ENCODE measurements at regions not wholly inside any gene's neighbourhood (a gene's known extent, or its start where the extent isn't known, plus 50 kb on each side); places are given as distances from the start of the nearest gene placed in this dataset.
"Not testable (repeated sequence)": the region's sequence is repeated elsewhere in the genome, so short reads cannot be mapped to it uniquely, and the experiment has no call there.

- not testable (repeated sequence) for DNase-seq
Observed at GRCh38 chr10:64784451-64784850, 1263.2 kb downstream of the REEP3 start.

- no peak for DNase-seq
Observed at GRCh38 chr10:64785816-64786215, 1264.6 kb downstream of the REEP3 start.

GRCh38 chr10:64786989-64787388 lies 1265.8 kb downstream of the REEP3 start:
- DNase-seq = no peak

- no peak for DNase-seq
Observed at GRCh38 chr10:64795847-64796246, 1274.6 kb downstream of the REEP3 start.

- DNase-seq = no peak
Observed at GRCh38 chr10:64798297-64798696, 1277.1 kb downstream of the REEP3 start.

- DNase-seq = not testable (repeated sequence)
Observed at GRCh38 chr10:64808233-64808632, 1287.0 kb downstream of the REEP3 start.

DNA sequence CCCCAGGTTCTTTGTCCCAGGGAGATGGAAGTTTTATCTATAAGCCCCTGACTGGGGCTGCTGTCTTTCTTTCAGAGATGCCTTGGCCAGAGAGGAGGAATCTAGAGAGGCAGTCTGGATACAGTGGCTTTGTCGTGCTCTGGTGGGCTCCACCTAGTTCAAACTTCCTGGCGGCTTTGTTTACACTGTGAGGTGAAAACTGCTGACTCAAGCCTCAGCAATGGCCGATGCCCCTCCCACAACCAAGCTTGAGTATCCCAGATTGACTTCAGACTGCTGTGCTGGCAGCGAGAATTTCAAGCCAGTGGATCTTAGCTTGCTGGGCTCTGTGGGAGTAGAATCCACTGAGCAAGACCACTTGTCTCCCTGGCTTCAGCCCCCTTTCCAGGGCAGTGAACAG lies 1288.8 kb downstream of the REEP3 start:
- not testable (repeated sequence) for DNase-seq

GRCh38 chr10:64813391-64813790 lies 1292.2 kb downstream of the REEP3 start:
- no peak for DNase-seq

DNA sequence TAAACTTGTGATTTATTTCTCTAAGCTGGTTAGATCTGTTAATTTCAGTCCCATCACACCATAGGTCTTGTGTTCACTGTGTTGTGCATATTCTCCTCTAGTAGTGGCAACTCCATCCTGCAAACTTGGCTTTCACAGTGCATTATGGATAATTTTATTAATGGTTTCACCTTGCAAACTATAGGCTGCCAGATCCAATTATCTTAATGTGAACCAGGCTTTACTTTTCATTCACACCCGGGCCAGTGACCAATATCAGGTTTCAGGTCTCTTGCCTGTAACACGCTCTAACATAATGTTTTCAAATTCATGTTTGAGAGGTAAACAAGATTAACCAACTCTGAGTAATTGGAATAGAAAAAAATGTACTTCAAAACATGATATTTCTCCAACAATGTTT lies 1293.0 kb downstream of the REEP3 start:
- no peak for DNase-seq

DNA sequence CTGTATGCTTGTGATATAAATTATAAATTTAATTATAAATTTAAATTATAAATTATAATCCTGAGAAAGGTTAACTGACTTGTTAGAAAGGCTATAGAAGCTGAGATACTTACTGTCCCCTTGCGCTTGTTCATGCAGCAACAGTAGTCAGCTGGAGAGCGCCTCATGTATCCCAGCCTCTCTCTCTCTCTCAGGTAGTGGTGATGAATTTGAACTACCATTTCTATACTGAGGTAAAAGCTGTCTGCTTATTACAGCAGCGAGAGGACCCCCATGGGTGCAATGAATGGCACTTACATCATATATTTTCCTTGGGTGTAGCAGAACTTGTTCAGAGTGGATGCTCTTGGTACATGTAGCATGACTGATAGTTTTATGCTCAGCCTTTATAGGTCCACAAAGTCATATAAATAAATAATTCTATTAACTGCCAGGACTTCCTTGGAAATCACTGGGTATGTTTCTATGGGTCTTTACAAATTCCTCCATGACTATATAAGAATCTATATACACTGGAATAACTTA lies 1308.7 kb downstream of the REEP3 start:
- no peak for DNase-seq

- no peak for DNase-seq
Observed at GRCh38 chr10:64830869-64831268, 1309.7 kb downstream of the REEP3 start.

GRCh38 chr10:64840341-64840740 lies 1319.1 kb downstream of the REEP3 start:
- DNase-seq = no peak

GRCh38 chr10:64846700-64847099 lies 1325.5 kb downstream of the REEP3 start:
- no peak for DNase-seq

- DNase-seq = no peak
Observed at GRCh38 chr10:64855941-64856340, 1334.7 kb downstream of the REEP3 start.

GRCh38 chr10:64859911-64860310 lies 1338.7 kb downstream of the REEP3 start:
- DNase-seq = no peak

DNA sequence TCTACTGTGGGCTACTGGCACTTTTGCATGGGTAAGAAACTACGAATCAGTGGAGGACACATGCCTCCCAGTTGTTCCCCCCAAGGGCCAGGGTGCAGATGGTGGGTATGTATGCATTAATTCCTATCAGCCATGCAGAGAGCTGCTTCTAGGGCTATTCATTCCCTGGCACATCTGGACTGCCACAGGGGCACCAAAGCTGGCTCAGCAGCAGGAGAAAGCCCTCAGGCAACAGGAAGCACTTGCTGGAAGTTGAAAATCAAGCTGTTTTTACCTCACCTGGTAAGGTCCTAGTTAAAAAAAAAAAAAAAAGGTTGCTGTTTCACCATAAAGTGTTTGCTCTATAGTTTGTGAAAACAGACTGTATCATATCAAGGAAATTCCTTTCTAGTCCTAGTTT lies 1342.6 kb downstream of the REEP3 start:
- DNase-seq = no peak

DNA sequence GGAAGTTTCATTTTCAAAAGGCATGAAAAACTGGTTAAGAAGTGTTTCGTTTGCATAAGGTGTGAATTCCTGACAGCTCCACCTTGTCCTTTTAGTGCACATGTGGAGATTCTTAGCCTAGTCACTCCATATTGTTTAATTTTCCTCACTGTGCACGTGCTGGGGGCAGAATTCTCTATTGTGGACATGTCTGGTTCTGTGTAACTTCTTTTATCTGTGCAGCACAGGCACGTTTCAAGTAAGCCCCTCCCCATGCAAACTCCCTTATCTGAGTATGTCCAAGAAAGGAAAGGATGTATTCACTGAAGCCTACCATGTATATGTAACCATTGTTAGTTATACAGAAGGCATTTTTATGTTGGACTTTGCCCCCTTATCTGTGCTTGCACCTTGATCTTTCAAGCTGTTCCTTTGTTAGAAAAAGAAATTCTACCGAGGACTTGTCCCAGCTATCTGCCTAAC lies 1346.3 kb downstream of the REEP3 start:
- DNase-seq = no peak

DNA sequence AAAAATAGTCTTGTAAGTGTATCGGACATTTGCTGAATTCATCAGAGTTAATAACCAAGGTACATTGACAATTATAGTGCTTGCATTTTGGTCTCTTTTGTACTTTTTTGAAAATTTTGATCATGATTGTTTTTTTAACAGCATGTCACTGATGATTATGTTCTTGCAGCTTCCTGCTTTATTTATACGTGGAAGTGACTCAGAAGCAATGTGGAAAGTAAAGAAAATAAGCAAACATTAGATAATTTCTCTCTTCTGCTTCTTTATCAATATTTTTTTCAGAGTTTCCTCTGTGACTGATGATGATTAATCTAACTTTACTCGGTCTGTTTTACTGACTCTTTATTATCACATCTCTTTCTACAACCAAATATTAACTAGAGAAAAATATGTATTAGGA lies 1351.9 kb downstream of the REEP3 start:
- no peak for DNase-seq

GRCh38 chr10:64873959-64874358 lies 1352.8 kb downstream of the REEP3 start:
- no peak for DNase-seq

- DNase-seq = no peak
Observed at GRCh38 chr10:64880546-64880945, 1359.3 kb downstream of the REEP3 start.

DNA sequence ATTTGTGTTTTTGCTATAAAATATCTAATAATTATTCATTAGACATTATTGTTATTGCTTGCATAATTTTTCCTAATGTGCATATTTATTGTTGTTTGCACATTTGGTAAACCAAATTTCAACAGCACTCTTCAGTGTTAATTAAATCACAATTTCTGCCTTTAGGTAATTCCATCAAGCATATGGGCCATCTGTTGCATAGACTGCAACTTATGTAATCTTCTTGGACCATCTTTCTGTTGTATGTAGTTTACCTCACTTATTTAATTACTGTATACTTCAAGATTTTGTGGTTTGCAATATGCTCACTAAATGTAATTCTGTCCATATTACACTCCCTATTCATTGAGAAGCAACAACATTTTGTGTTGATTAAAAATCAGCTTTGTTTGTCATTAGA lies 1360.1 kb downstream of the REEP3 start:
- DNase-seq = no peak

DNA sequence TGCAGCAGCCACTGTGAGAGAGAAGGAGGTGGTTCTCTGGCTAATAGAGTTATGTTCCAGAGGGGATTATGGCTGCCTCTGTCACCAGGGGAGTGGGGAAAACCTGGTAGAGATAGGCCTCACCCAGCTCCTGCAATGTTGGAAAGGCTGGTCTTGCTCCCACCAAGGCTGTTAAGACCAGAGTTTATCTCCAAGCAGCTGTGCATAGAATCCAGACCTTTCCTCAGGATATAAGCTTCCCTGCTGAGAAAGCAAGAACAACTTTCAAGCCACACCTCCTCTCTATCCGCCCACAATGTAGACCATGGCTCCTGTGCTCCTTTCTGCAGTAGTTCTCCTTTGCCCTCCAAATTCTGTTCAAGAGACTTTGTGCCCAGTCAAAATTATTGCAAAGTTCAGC lies 1375.4 kb downstream of the REEP3 start:
- no peak for DNase-seq

DNA sequence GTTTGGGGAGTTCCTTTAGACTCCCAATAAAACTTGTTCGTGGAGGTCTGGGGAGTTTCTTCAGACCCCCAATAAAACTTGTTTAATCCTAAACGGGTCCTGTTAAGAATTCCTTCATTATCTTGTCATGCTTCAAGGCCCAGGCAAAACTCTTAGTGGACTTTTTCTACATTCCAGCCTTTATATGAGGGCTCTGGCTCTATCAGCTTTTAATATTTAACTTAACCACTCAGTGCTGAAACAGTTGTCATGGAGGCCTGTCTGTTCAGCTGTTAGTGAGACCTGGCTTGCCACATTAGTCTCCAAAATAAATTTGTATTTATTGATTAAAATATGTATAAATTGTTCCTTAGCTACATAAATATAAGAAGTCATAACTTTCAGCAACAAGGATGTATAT lies 1385.1 kb downstream of the REEP3 start:
- DNase-seq = not testable (repeated sequence)

DNA sequence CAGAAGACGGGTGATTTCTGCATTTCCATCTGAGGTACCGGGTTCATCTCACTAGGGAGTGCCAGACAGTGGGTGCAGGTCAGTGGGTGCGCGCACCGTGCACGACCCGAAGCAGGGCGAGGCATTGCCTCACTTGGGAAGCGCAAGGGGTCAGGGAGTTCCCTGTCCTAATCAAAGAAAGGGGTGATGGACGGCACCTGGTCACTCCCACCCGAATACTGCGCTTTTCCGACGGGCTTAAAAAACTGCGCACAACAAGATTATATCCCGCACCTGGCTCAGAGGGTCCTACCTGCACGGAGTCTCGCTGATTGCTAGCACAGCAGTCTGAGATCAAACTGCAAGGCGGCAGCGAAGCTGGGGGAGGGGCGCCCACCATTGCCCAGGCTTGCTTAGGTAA lies 1403.1 kb downstream of the REEP3 start:
- DNase-seq = not testable (repeated sequence)

- no peak for DNase-seq
Observed at GRCh38 chr10:64952042-64952441, 1430.8 kb downstream of the REEP3 start.

GRCh38 chr10:64956441-64956840 lies 1435.2 kb downstream of the REEP3 start:
- DNase-seq = no peak

All from activated T-cell treated with anti-CD3 and anti-CD28 coated beads for 4 hours (primary cell).